Nephron (organoid): ENCODE measurements at regions not wholly inside any gene's neighbourhood (a gene's known extent, or its start where the extent isn't known, plus 50 kb on each side); places are given as distances from the start of the nearest gene placed in this dataset.

Source experiments
- H3K27ac Mint-ChIP-seq, 3 experiments: 2 replicates each; pipeline ENCODE4 v1.8.0; 2020; ENCODE audit warnings: mixed read lengths in 3 of 3, mild to moderate bottlenecking in 2 of 3, moderate library complexity in 1 of 3
- H3K27me3 Mint-ChIP-seq: 2 replicates; pipeline ENCODE4 v1.8.0; 2021; ENCODE audit warnings: low read depth, mild to moderate bottlenecking, moderate library complexity, mixed read lengths
- H3K36me3 Mint-ChIP-seq: 2 replicates; pipeline ENCODE4 v1.8.0; 2020; ENCODE audit warnings: low read depth, mixed read lengths
- H3K4me1 Mint-ChIP-seq: 2 replicates; pipeline ENCODE4 v1.8.0; 2020; ENCODE audit warnings: mixed read lengths
- H3K4me3 Mint-ChIP-seq, 3 experiments: 2 replicates each; pipeline ENCODE4 v1.8.0; 2020; ENCODE audit warnings: mild to moderate bottlenecking in 3 of 3, mixed read lengths in 3 of 3, moderate library complexity in 2 of 3
- H3K9me3 Mint-ChIP-seq: 2 replicates; pipeline ENCODE4 v1.8.0; 2020; ENCODE audit warnings: mixed read lengths
- CTCF ChIP-seq, 3 experiments: fragments of 200-600 bp; sonication (generic); IDR thresholded peaks; one replicate each; pipeline ENCODE4 v1.5.0; 2021; ENCODE audit warnings: antibody characterized with exemption in 3 of 3; ENCODE audit not compliant: unreplicated experiment in 3 of 3

- Mint-ChIP-seq H3K27me3 (peaks cover 2% of the 10 kb centered on the region), H3K4me3 (no peak overlapping the region), H3K9me3 (peaks cover 37% of the 10 kb centered on the region), H3K27ac (no peak overlapping the region), H3K36me3 (no peaks in the 10 kb centered on the region), H3K4me1 (no peaks in the 10 kb centered on the region)
- TF ChIP-seq CTCF (IDR thresholded peaks at IDR 0.05; ENCODE audit: unreplicated experiment in 3 of 3), result no peak
These were observed 140.6 kb upstream of the CDK6 start for GRCh38 chr7:92976931-92977330.

DNA sequence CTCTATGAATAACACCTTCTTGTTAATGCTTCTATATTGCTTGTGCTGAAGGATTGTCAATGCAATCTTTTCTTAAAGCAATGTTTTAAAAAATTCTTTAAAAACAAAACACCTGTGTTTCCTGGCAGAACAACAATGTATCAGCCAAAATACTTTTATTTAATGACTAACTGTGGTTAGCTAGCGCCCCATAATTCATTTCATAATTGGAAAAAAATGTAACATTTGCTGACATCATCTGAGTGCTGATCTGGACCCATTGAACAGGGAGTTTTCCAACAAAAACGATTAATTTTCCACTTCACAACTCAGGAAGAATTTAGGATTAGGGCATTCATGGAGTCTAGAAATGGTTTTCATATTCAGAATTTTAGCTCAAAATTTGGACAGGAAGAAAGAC, 137.6 kb upstream of the CDK6 start:
- H3K36me3 Mint-ChIP-seq, result no peaks in the 10 kb centered on the region
- TF ChIP-seq CTCF (IDR thresholded peaks at IDR 0.05; ENCODE audit: unreplicated experiment in 3 of 3), result no peak
- H3K9me3 Mint-ChIP-seq, result peaks cover 34% of the 10 kb centered on the region
- peaks cover 4% of the 10 kb centered on the region for H3K27me3 Mint-ChIP-seq
- H3K27ac Mint-ChIP-seq, result no peak overlapping the region
- no peak overlapping the region for H3K4me3 Mint-ChIP-seq
- H3K4me1 Mint-ChIP-seq, result no peaks in the 10 kb centered on the region

DNA sequence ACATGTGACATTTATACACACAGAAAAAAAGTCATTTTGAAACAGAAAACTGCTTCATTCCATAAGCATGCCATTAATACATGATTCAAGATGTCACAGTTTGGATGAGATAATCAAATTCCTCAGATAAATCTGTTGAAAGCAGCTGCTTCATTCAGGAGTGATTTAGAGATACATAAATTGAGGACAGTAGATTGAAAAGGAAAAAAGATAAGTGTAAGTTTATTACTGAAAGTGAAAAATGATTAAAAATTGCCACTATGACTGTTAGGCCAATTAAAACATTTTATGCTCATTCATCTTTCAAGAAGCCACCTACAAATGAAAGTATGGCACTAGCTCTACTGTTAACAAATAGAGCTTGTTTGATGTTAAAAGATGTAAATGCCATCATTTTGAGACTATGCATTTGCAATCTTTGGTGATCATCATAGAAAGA, 136.9 kb upstream of the CDK6 start:
- Mint-ChIP-seq H3K27me3 (peaks cover 4% of the 10 kb centered on the region), H3K4me1 (no peaks in the 10 kb centered on the region), H3K36me3 (no peaks in the 10 kb centered on the region), H3K9me3 (peaks cover 29% of the 10 kb centered on the region), H3K27ac (no peak overlapping the region), H3K4me3 (no peak overlapping the region)
- no peak for TF ChIP-seq CTCF (IDR thresholded peaks at IDR 0.05; ENCODE audit: unreplicated experiment in 3 of 3)

DNA sequence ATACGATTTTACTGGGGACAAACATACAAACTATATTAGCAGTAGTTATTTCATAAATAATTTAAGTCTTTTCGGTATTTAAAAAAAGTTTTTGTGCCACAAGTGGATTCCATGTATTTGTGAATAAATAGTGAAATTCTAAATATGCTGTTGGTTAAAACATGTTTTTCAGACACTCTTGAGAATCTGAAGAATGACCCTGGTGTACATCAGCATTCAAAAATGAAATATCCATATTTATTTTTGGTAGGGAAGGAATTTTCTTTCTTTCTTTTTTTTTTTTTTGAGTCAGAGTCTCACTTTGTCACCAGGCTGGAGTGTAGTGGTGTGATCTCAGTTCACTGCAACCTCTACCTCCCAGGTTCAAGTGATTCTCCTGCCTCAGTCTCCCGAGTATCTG, 136.1 kb upstream of the CDK6 start:
- no peaks in the 10 kb centered on the region for H3K36me3 Mint-ChIP-seq
- H3K27ac Mint-ChIP-seq, result no peak overlapping the region
- H3K27me3 Mint-ChIP-seq, result peaks cover 4% of the 10 kb centered on the region
- no peak for TF ChIP-seq CTCF (IDR thresholded peaks at IDR 0.05; ENCODE audit: unreplicated experiment in 3 of 3)
- peaks cover 24% of the 10 kb centered on the region for H3K9me3 Mint-ChIP-seq
- H3K4me3 Mint-ChIP-seq, result no peak overlapping the region
- H3K4me1 Mint-ChIP-seq, result no peaks in the 10 kb centered on the region

- H3K27me3 Mint-ChIP-seq, result peaks cover 4% of the 10 kb centered on the region
- TF ChIP-seq CTCF (IDR thresholded peaks at IDR 0.05; ENCODE audit: unreplicated experiment in 3 of 3), result no peak
- no peak overlapping the region for H3K4me3 Mint-ChIP-seq
- no peaks in the 10 kb centered on the region for H3K36me3 Mint-ChIP-seq
- H3K27ac Mint-ChIP-seq, result no peak overlapping the region
- H3K9me3 Mint-ChIP-seq, result peaks cover 6% of the 10 kb centered on the region
- H3K4me1 Mint-ChIP-seq, result no peaks in the 10 kb centered on the region
These were observed 132.7 kb upstream of the CDK6 start for GRCh38 chr7:92969061-92969460.

- H3K27ac Mint-ChIP-seq, result no peak overlapping the region
- H3K9me3 Mint-ChIP-seq, result peaks cover 6% of the 10 kb centered on the region
- H3K4me3 Mint-ChIP-seq, result no peak overlapping the region
- H3K36me3 Mint-ChIP-seq, result no peaks in the 10 kb centered on the region
- H3K4me1 Mint-ChIP-seq, result no peaks in the 10 kb centered on the region
- TF ChIP-seq CTCF (IDR thresholded peaks at IDR 0.05; ENCODE audit: unreplicated experiment in 3 of 3), result no peak
- peaks cover 4% of the 10 kb centered on the region for H3K27me3 Mint-ChIP-seq
These were observed 132.1 kb upstream of the CDK6 start for GRCh38 chr7:92968502-92968901.
